ENCODE measurements at regions not wholly inside any gene's neighbourhood (a gene's known extent, or its start where the extent isn't known, plus 50 kb on each side); places are given as distances from the start of the nearest gene placed in this dataset.

GRCh38 chr2:104290566-104290891, 563.4 kb upstream of the POU3F3 start:
- TF ChIP-seq, protein P1, sequence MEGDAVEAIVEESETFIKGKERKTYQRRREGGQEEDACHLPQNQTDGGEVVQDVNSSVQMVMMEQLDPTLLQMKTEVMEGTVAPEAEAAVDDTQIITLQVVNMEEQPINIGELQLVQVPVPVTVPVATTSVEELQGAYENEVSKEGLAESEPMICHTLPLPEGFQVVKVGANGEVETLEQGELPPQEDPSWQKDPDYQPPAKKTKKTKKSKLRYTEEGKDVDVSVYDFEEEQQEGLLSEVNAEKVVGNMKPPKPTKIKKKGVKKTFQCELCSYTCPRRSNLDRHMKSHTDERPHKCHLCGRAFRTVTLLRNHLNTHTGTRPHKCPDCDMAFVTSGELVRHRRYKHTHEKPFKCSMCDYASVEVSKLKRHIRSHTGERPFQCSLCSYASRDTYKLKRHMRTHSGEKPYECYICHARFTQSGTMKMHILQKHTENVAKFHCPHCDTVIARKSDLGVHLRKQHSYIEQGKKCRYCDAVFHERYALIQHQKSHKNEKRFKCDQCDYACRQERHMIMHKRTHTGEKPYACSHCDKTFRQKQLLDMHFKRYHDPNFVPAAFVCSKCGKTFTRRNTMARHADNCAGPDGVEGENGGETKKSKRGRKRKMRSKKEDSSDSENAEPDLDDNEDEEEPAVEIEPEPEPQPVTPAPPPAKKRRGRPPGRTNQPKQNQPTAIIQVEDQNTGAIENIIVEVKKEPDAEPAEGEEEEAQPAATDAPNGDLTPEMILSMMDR (IDR thresholded peaks at IDR 0.05): no peak
- TF ChIP-seq POLR2A (IDR thresholded peaks at IDR 0.05) (no peak), POLR2AphosphoS5 (IDR thresholded peaks at IDR 0.05) (no peak)
